SK-N-MC (cell line): ENCODE measurements at regions not wholly inside any gene's neighbourhood (a gene's known extent, or its start where the extent isn't known, plus 50 kb on each side); places are given as distances from the start of the nearest gene placed in this dataset.
"Not testable (repeated sequence)": the region's sequence is repeated elsewhere in the genome, so short reads cannot be mapped to it uniquely, and the experiment has no call there.

Experiments
- DNase-seq: peaks from one replicate; pipeline ENCODE4 v3.0.0-alpha.2; 2011; ENCODE audit warnings: low read depth, low spot score
- H3K27ac ChIP-seq: fragments of 200-600 bp; sonication (generic); 2 replicates; pipeline ENCODE4 v1.5.1; 2016; ENCODE audit warnings: mixed run types
- H3K36me3 ChIP-seq: fragments of 200-600 bp; sonication (generic); 2 replicates; pipeline ENCODE4 v1.6.1; 2017; ENCODE audit warnings: antibody characterized with exemption, low read length, mixed read lengths; ENCODE audit not compliant: insufficient read depth
- H3K4me3 ChIP-seq: fragments of 200-600 bp; sonication (generic); 2 replicates; pipeline ENCODE4 v1.5.1; 2016
- H3K9ac ChIP-seq: fragments of 200-600 bp; sonication (generic); 2 replicates; pipeline ENCODE4 v1.8.0; 2017; ENCODE audit warnings: mixed run types, mixed read lengths; ENCODE audit not compliant: insufficient read length
- H3K9me3 ChIP-seq: fragments of 200-600 bp; sonication (generic); 2 replicates; pipeline ENCODE4 v1.6.1; 2017; ENCODE audit warnings: low read depth, mild to moderate bottlenecking, antibody characterized with exemption, low read length, moderate library complexity, mixed read lengths
- EZH2 ChIP-seq: fragments of 200-600 bp; sonication (generic); IDR thresholded peaks from one replicate; pipeline ENCODE4 v1.6.1; 2017; ENCODE audit warnings: antibody characterized with exemption
- FOXP2 ChIP-seq: optimal IDR thresholded peaks from 2 replicates; pipeline ENCODE3; 2011; ENCODE audit warnings: mild to moderate bottlenecking, moderate library complexity; ENCODE audit not compliant: insufficient read depth; ENCODE audit errors: extremely low read length, control extremely low read depth
- POLR2AphosphoS5 ChIP-seq: IDR thresholded peaks from 2 replicates; pipeline ENCODE4 v1.6.1; 2012; ENCODE audit warnings: mild to moderate bottlenecking, low read depth, low read length, borderline replicate concordance

DNA sequence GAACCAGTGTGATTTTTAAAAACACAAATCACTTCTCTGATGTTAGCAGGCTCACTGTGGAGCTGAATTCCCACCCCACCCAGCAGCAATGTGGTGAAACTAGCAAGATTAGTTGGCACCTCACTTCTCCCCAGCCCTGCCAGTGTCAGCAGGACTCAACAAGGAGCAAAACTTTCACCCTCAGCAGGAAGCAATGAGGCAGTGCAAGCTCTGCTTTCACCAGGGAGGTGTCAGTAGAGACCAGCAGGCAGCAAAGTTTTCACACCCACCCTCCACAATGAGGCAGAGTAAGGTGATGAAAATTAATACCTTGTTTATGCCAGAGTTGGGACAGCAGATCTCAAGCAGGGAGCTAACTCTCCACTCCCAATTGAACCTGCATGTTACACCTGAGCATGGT, 565.0 kb downstream of the CETN3 start:
- TF ChIP-seq EZH2 (no peak), FOXP2 (no peak), POLR2AphosphoS5 (no peak)
- Histone ChIP-seq H3K9ac (no peak overlapping the region), H3K36me3 (no peaks in the 10 kb centered on the region), H3K9me3 (no peaks in the 10 kb centered on the region), H3K4me3 (no peak overlapping the region), H3K27ac (no peak overlapping the region)
- no peak for DNase-seq

- Histone ChIP-seq H3K36me3 (no peaks in the 10 kb centered on the region), H3K4me3 (no peak overlapping the region), H3K27ac (no peak overlapping the region), H3K9ac (no peak overlapping the region), H3K9me3 (no peaks in the 10 kb centered on the region)
- DNase-seq = no peak
- TF ChIP-seq POLR2AphosphoS5 = no peak
These were observed 567.0 kb downstream of the CETN3 start for GRCh38 chr5:89842531-89842930.

DNA sequence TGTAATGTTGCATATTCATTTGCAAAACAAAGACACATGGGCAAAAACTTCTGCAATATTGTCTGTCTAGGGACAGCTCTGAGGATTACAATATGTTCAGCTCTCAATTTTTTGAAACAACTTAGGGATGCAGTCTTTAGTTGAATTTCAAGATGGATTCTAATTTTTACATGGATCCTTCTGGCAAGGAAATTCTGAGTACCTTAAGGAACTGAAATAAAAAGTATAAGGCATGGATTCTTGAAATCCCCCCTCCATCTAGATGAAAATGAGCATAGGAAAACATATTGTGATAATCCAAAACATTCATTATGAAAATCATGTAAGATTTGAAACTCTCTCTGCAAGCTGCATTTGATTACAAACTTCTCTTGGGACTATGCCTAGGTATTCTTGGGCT, 568.6 kb downstream of the CETN3 start:
- Histone ChIP-seq H3K9ac (no peak overlapping the region), H3K36me3 (no peaks in the 10 kb centered on the region), H3K9me3 (no peaks in the 10 kb centered on the region), H3K4me3 (no peak overlapping the region), H3K27ac (no peak overlapping the region)
- TF ChIP-seq EZH2 = no peak
- TF ChIP-seq POLR2AphosphoS5 = no peak
- TF ChIP-seq FOXP2 = no peak
- no peak for DNase-seq

GRCh38 chr5:89830691-89831090, 578.9 kb downstream of the CETN3 start:
- no peak overlapping the region for H3K4me3 ChIP-seq
- no peaks in the 10 kb centered on the region for H3K36me3 ChIP-seq
- DNase-seq = no peak
- TF ChIP-seq EZH2 = no peak
- TF ChIP-seq FOXP2 = no peak
- no peak for TF ChIP-seq POLR2AphosphoS5
- no peaks in the 10 kb centered on the region for H3K9me3 ChIP-seq
- H3K9ac ChIP-seq = no peak overlapping the region
- no peak overlapping the region for H3K27ac ChIP-seq

GRCh38 chr5:89827960-89828359, 581.6 kb downstream of the CETN3 start:
- DNase-seq = no peak

GRCh38 chr5:89827359-89827758, 582.2 kb downstream of the CETN3 start:
- Histone ChIP-seq H3K36me3 (no peaks in the 10 kb centered on the region), H3K9me3 (no peaks in the 10 kb centered on the region), H3K4me3 (no peak overlapping the region), H3K27ac (no peak overlapping the region), H3K9ac (no peak overlapping the region)
- DNase-seq = no peak
- TF ChIP-seq FOXP2 (no peak), EZH2 (no peak), POLR2AphosphoS5 (no peak)

More at GRCh38 chr5:89827960-89828359, 581.6 kb downstream of the CETN3 start:
- no peaks in the 10 kb centered on the region for H3K36me3 ChIP-seq
- TF ChIP-seq EZH2 (no peak), POLR2AphosphoS5 (no peak), FOXP2 (no peak)
- H3K4me3 ChIP-seq = no peak overlapping the region
- H3K9ac ChIP-seq = no peak overlapping the region
- no peak overlapping the region for H3K27ac ChIP-seq
- H3K9me3 ChIP-seq = no peaks in the 10 kb centered on the region

- Histone ChIP-seq H3K9me3 (no peaks in the 10 kb centered on the region), H3K36me3 (no peaks in the 10 kb centered on the region), H3K9ac (no peak overlapping the region), H3K4me3 (no peak overlapping the region), H3K27ac (no peak overlapping the region)
- no peak for TF ChIP-seq POLR2AphosphoS5
- TF ChIP-seq FOXP2 = no peak
- no peak for TF ChIP-seq EZH2
- DNase-seq = no peak
These were observed 582.6 kb downstream of the CETN3 start for GRCh38 chr5:89826938-89827337.

- H3K36me3 ChIP-seq = no peaks in the 10 kb centered on the region
- no peak overlapping the region for H3K27ac ChIP-seq
- TF ChIP-seq POLR2AphosphoS5 (no peak), FOXP2 (no peak), EZH2 (no peak)
- H3K4me3 ChIP-seq = no peak overlapping the region
- no peak for DNase-seq
- no peak overlapping the region for H3K9ac ChIP-seq
- H3K9me3 ChIP-seq = no peaks in the 10 kb centered on the region
These were observed 586.5 kb downstream of the CETN3 start for GRCh38 chr5:89823046-89823445.

- Histone ChIP-seq H3K36me3 (no peaks in the 10 kb centered on the region), H3K4me3 (no peak overlapping the region), H3K9me3 (no peaks in the 10 kb centered on the region), H3K27ac (no peak overlapping the region), H3K9ac (no peak overlapping the region)
- DNase-seq = no peak
- no peak for TF ChIP-seq FOXP2
- TF ChIP-seq POLR2AphosphoS5 = no peak
- no peak for TF ChIP-seq EZH2
These were observed 591.7 kb downstream of the CETN3 start for GRCh38 chr5:89817841-89818240.

DNA sequence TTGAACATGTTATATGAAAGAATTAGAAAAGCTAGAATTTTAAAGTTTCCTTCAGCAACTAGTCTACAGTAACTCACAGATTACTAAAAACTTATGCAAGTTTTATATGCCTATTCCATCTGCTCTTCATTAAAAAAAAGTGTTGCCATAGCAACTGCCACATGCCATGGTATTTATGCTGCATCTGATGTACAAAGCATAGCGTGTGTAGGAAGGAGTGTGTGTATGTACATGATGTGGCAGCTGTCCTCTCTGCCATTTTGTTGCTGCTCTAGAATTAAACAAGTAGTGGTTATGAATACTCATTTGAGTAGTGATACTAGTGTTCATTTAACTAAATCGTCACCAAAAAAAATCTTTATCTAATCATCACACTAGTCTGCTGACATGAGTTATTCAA, 593.5 kb downstream of the CETN3 start:
- no peak for TF ChIP-seq POLR2AphosphoS5
- peak; percentile 83 for TF ChIP-seq FOXP2
- DNase-seq = peak; percentile 37
- no peaks in the 10 kb centered on the region for H3K36me3 ChIP-seq
- H3K4me3 ChIP-seq = no peak overlapping the region
- H3K9ac ChIP-seq = no peak overlapping the region
- H3K9me3 ChIP-seq = no peaks in the 10 kb centered on the region
- no peak overlapping the region for H3K27ac ChIP-seq

DNA sequence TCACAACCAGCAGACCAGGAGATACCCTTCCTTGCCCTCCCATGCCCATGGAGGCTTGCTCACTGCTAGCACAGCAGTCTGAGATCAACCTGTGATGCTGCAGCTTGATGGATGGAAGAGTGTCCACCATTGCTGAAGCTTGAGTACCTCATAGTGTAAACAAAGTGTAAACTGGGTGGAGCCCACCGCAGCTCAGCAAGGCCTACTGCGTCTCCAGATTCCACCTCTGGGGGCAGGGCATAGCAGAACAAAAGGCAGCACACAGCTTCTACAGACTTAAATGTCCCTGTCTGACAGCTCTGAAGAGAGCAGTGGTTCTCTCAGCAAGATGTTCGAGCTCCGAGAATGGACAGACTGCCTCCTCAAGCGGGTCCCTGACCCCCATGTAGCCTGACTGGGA, 608.8 kb downstream of the CETN3 start:
- H3K9me3 ChIP-seq, H3K36me3 ChIP-seq, H3K4me3 ChIP-seq, H3K9ac ChIP-seq, DNase-seq, H3K27ac ChIP-seq: not testable (repeated sequence)

DNA sequence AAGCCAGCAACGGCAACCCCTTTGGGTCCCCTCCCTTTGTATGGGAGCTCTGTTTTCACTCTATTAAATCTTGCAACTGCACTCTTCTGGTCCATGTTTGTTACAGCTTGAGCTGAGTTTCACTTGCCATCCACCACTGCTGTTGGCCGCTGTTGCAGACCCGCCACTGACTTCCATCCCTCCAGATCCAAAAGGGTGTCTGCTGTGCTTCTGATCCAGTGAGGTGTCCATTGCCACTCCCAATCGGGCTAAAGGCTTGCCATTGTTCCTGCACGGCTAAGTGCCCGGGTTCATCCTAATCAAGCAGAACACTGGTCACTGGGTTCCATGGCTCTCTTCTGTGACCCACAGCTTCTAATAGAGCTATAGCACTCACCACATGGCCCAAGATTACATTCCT, 615.1 kb downstream of the CETN3 start:
- H3K4me3 ChIP-seq, DNase-seq, H3K36me3 ChIP-seq, H3K27ac ChIP-seq, H3K9me3 ChIP-seq, H3K9ac ChIP-seq: not testable (repeated sequence)

GRCh38 chr5:89779734-89780133, 629.8 kb downstream of the CETN3 start:
- H3K4me3 ChIP-seq, DNase-seq, H3K9me3 ChIP-seq, H3K9ac ChIP-seq, H3K36me3 ChIP-seq, H3K27ac ChIP-seq: not testable (repeated sequence)
